SK-N-MC (cell line): ENCODE measurements at regions not wholly inside any gene's neighbourhood (a gene's known extent, or its start where the extent isn't known, plus 50 kb on each side); places are given as distances from the start of the nearest gene placed in this dataset.

Experiments used
- EZH2 ChIP-seq: fragments of 200-600 bp; sonication (generic); IDR thresholded peaks from one replicate; pipeline ENCODE4 v1.6.1; 2017; ENCODE audit warnings: antibody characterized with exemption
- FOXP2 ChIP-seq: optimal IDR thresholded peaks from 2 replicates; pipeline ENCODE3; 2011; ENCODE audit warnings: mild to moderate bottlenecking, moderate library complexity; ENCODE audit not compliant: insufficient read depth; ENCODE audit errors: extremely low read length, control extremely low read depth
- POLR2AphosphoS5 ChIP-seq: IDR thresholded peaks from 2 replicates; pipeline ENCODE4 v1.6.1; 2012; ENCODE audit warnings: mild to moderate bottlenecking, low read depth, low read length, borderline replicate concordance

DNA sequence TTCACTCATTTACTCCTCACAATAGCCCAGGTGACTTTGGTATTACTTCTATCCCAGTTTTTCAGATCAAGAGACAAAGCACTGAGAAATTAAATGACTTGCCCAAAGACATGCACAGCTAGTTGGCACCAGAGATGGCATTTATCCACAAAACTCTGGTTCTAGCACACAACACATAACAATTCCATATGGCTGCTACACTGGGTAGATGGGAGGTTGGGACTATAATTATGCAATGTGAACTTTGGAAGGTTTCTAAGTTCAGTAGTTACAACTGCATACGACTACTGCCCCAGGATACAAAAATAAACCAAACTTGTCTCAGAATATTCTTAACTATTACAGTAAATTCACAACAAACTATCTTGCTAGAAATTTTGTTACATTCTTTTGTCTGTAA is 54.2 kb upstream of the MLIP start:
- TF ChIP-seq POLR2AphosphoS5 (no peak), EZH2 (no peak), FOXP2 (no peak)
